ENCODE measurements at regions not wholly inside any gene's neighbourhood (a gene's known extent, or its start where the extent isn't known, plus 50 kb on each side); places are given as distances from the start of the nearest gene placed in this dataset.

GRCh38 chr5:112551419-112552032, 132.4 kb upstream of the EPB41L4A start (continued):
- no peak for TF ChIP-seq HINFP (tag; conservative IDR thresholded peaks at IDR 0.05; ENCODE audit: low read depth)
- no peak for TF ChIP-seq MCM7 (IDR thresholded peaks at IDR 0.05)
- 0 out of 4 replicates have a peak, but pooled peaks of 1 of the 2 experiments have one; percentile 23 for TF ChIP-seq RCOR1 (IDR thresholded peaks at IDR 0.05; ENCODE audit: borderline replicate concordance in 1 of 2, low read depth in 2 of 2, low read length in 2 of 2)
- peak; percentile 86 for TF ChIP-seq PHF21A (IDR thresholded peaks at IDR 0.05; ENCODE audit: borderline replicate concordance, low read depth)
- TF ChIP-seq DDX20 (tag; IDR thresholded peaks at IDR 0.05; ENCODE audit: low read depth), result no peak
- no peak for TF ChIP-seq ATF1 (CRISPR knock-in tag; IDR thresholded peaks at IDR 0.05)
- TF ChIP-seq ATF1 (tag; IDR thresholded peaks at IDR 0.05), result 0 out of 2 replicates have a peak, but pooled peaks have one; percentile 12
- TF ChIP-seq ARID2 (IDR thresholded peaks at IDR 0.05), result peak; percentile 48; the same call in 1 of the 2 replicates
- TF ChIP-seq PHF20 (IDR thresholded peaks at IDR 0.05; ENCODE audit: partially characterized antibody), result no peak
- no peak for TF ChIP-seq CHD4 (IDR thresholded peaks at IDR 0.05; ENCODE audit: insufficient read depth, insufficient replicate concordance, low read depth, low read length, poor library complexity, severe bottlenecking)
- 0 out of 2 replicates have a peak, but pooled peaks have one; percentile 16 for TF ChIP-seq CC2D1A (IDR thresholded peaks at IDR 0.05)
- 0 out of 2 replicates have a peak, but pooled peaks have one; percentile 44 for TF ChIP-seq LCOR (CRISPR knock-in tag; IDR thresholded peaks at IDR 0.05)
- TF ChIP-seq, protein P1, sequence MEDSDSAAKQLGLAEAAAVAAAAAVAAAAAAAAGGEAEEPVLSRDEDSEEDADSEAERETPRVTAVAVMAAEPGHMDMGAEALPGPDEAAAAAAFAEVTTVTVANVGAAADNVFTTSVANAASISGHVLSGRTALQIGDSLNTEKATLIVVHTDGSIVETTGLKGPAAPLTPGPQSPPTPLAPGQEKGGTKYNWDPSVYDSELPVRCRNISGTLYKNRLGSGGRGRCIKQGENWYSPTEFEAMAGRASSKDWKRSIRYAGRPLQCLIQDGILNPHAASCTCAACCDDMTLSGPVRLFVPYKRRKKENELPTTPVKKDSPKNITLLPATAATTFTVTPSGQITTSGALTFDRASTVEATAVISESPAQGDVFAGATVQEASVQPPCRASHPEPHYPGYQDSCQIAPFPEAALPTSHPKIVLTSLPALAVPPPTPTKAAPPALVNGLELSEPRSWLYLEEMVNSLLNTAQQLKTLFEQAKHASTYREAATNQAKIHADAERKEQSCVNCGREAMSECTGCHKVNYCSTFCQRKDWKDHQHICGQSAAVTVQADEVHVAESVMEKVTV (CRISPR knock-in tag; IDR thresholded peaks at IDR 0.05), result peak; percentile 83
- no peak for TF ChIP-seq TCF7 (IDR thresholded peaks at IDR 0.05; ENCODE audit: borderline replicate concordance)
- 0 out of 4 replicates have a peak, but pooled peaks of 1 of the 2 experiments have one; percentile 16 for TF ChIP-seq MAZ (CRISPR knock-in tag; conservative IDR thresholded peaks at IDR 0.05 in 1 of 2, IDR thresholded peaks at IDR 0.05 in 1 of 2)
- TF ChIP-seq SMC3 (conservative IDR thresholded peaks at IDR 0.05; ENCODE audit: insufficient read depth, low read depth, low read length), result peak; percentile 75
- TF ChIP-seq SRF (CRISPR knock-in tag; IDR thresholded peaks at IDR 0.05), result no peak
- peak; percentile 94 to 95 for TF ChIP-seq RAD21 (CRISPR knock-in tag; conservative IDR thresholded peaks at IDR 0.05 in 1 of 2, IDR thresholded peaks at IDR 0.05 in 1 of 2)
- TF ChIP-seq SETDB1 (IDR thresholded peaks at IDR 0.05; ENCODE audit: low read length), result no peak
- no peak for TF ChIP-seq TAL1 (IDR thresholded peaks at IDR 0.05)
- no peak for TF ChIP-seq ZFPM2 (CRISPR knock-in tag; IDR thresholded peaks at IDR 0.05)
- TF ChIP-seq TCF7L2 (IDR thresholded peaks at IDR 0.05; ENCODE audit: low read depth, low read length), result no peak
- TF ChIP-seq FOSL1 (tag; conservative IDR thresholded peaks at IDR 0.05), result 0 out of 2 replicates have a peak, but pooled peaks have one; percentile 23
- no peak for TF ChIP-seq ZNF785 (CRISPR knock-in tag; IDR thresholded peaks at IDR 0.05)
- 0 out of 2 replicates have a peak, but pooled peaks have one; percentile 27 for TF ChIP-seq NCOA6 (IDR thresholded peaks at IDR 0.05)
- TF ChIP-seq TAF7 (tag; IDR thresholded peaks at IDR 0.05), result no peak
- TF ChIP-seq ZFX (CRISPR knock-in tag; IDR thresholded peaks at IDR 0.05), result no peak
- no peak for TF ChIP-seq MYC (IDR thresholded peaks at IDR 0.05; ENCODE audit: low read depth, low read length)
- TF ChIP-seq MYC (CRISPR knock-in tag; IDR thresholded peaks at IDR 0.05; ENCODE audit: borderline replicate concordance, low read depth), result no peak
